ENCODE measurements at regions not wholly inside any gene's neighbourhood (a gene's known extent, or its start where the extent isn't known, plus 50 kb on each side); places are given as distances from the start of the nearest gene placed in this dataset.
"Not testable (repeated sequence)": the region's sequence is repeated elsewhere in the genome, so short reads cannot be mapped to it uniquely, and the experiment has no call there.

- H3K9me3 Mint-ChIP-seq, result no peaks in the 10 kb centered on the region
- ATAC-seq, result no peak
- DNase-seq (ENCODE audit: low spot score in 2 of 2), result no peak
- H3K27ac Mint-ChIP-seq, result no peak overlapping the region
- H3K4me1 Mint-ChIP-seq, result no peaks in the 10 kb centered on the region
- no peaks in the 10 kb centered on the region for H3K36me3 Mint-ChIP-seq
- H3K4me3 Mint-ChIP-seq, result no peak overlapping the region
Measured at GRCh38 chr4:163697121-163697520, 202.6 kb downstream of the TMA16 start.

GRCh38 chr4:163700383-163700782 lies 205.9 kb downstream of the TMA16 start:
- not testable (repeated sequence) for ATAC-seq; H3K4me1 Mint-ChIP-seq; H3K4me3 Mint-ChIP-seq; H3K9me3 Mint-ChIP-seq; H3K36me3 Mint-ChIP-seq; H3K27ac Mint-ChIP-seq; DNase-seq (ENCODE audit: low spot score in 2 of 2)

- Mint-ChIP-seq H3K4me1 (no peaks in the 10 kb centered on the region), H3K27ac (no peak overlapping the region), H3K9me3 (no peaks in the 10 kb centered on the region), H3K4me3 (no peak overlapping the region), H3K36me3 (no peaks in the 10 kb centered on the region)
- ATAC-seq, result peak; percentile 42
- DNase-seq (ENCODE audit: low spot score in 2 of 2), result no peak
Measured at GRCh38 chr4:163701916-163702315, 207.4 kb downstream of the TMA16 start.

GRCh38 chr4:163702736-163703135 lies 208.2 kb downstream of the TMA16 start:
- H3K9me3 Mint-ChIP-seq, result no peaks in the 10 kb centered on the region
- no peaks in the 10 kb centered on the region for H3K36me3 Mint-ChIP-seq
- no peak overlapping the region for H3K27ac Mint-ChIP-seq
- no peaks in the 10 kb centered on the region for H3K4me1 Mint-ChIP-seq
- ATAC-seq, result no peak
- H3K4me3 Mint-ChIP-seq, result no peak overlapping the region
- no peak for DNase-seq (ENCODE audit: low spot score in 2 of 2)

- no peak for DNase-seq (ENCODE audit: low spot score in 2 of 2)
- H3K4me3 Mint-ChIP-seq, result no peak overlapping the region
- no peak overlapping the region for H3K27ac Mint-ChIP-seq
- H3K9me3 Mint-ChIP-seq, result no peaks in the 10 kb centered on the region
- H3K4me1 Mint-ChIP-seq, result no peaks in the 10 kb centered on the region
- no peaks in the 10 kb centered on the region for H3K36me3 Mint-ChIP-seq
- no peak for ATAC-seq
Measured at GRCh38 chr4:163703251-163703650, 208.8 kb downstream of the TMA16 start.

GRCh38 chr4:163707873-163708272 lies 213.4 kb downstream of the TMA16 start:
- Mint-ChIP-seq H3K4me1 (no peaks in the 10 kb centered on the region), H3K27ac (no peak overlapping the region), H3K4me3 (no peak overlapping the region), H3K36me3 (no peaks in the 10 kb centered on the region), H3K9me3 (no peaks in the 10 kb centered on the region)
- no peak for ATAC-seq
- DNase-seq (ENCODE audit: low spot score in 2 of 2), result no peak

- no peaks in the 10 kb centered on the region for H3K4me1 Mint-ChIP-seq
- H3K4me3 Mint-ChIP-seq, result no peak overlapping the region
- no peaks in the 10 kb centered on the region for H3K36me3 Mint-ChIP-seq
- no peak for ATAC-seq
- no peaks in the 10 kb centered on the region for H3K9me3 Mint-ChIP-seq
- H3K27ac Mint-ChIP-seq, result no peak overlapping the region
- DNase-seq (ENCODE audit: low spot score in 2 of 2), result no peak
Measured at GRCh38 chr4:163709601-163710000, 215.1 kb downstream of the TMA16 start.

- H3K9me3 Mint-ChIP-seq, result no peaks in the 10 kb centered on the region
- no peak for ATAC-seq
- no peaks in the 10 kb centered on the region for H3K36me3 Mint-ChIP-seq
- H3K4me1 Mint-ChIP-seq, result no peaks in the 10 kb centered on the region
- no peak overlapping the region for H3K27ac Mint-ChIP-seq
- no peak for DNase-seq (ENCODE audit: low spot score in 2 of 2)
- H3K4me3 Mint-ChIP-seq, result no peak overlapping the region
Measured at GRCh38 chr4:163710158-163710557, 215.7 kb downstream of the TMA16 start.

GRCh38 chr4:163724495-163724894 lies 230.0 kb downstream of the TMA16 start:
- H3K27ac Mint-ChIP-seq; H3K4me3 Mint-ChIP-seq; H3K36me3 Mint-ChIP-seq; ATAC-seq; DNase-seq (ENCODE audit: low spot score in 2 of 2); H3K4me1 Mint-ChIP-seq; H3K9me3 Mint-ChIP-seq: not testable (repeated sequence)

GRCh38 chr4:163726641-163727040 lies 232.2 kb downstream of the TMA16 start:
- Mint-ChIP-seq H3K27ac (no peak overlapping the region), H3K4me1 (no peaks in the 10 kb centered on the region), H3K4me3 (no peak overlapping the region)

GRCh38 chr4:163731071-163731470 lies 236.6 kb downstream of the TMA16 start:
- no peaks in the 10 kb centered on the region for H3K36me3 Mint-ChIP-seq
- H3K9me3 Mint-ChIP-seq, result no peaks in the 10 kb centered on the region
- no peak for DNase-seq (ENCODE audit: low spot score in 2 of 2)
- H3K4me3 Mint-ChIP-seq, result no peak overlapping the region
- ATAC-seq, result no peak
- no peak overlapping the region for H3K27ac Mint-ChIP-seq
- H3K4me1 Mint-ChIP-seq, result no peaks in the 10 kb centered on the region

More at GRCh38 chr4:163726641-163727040, 232.2 kb downstream of the TMA16 start:
- DNase-seq (ENCODE audit: low spot score in 2 of 2), result no peak
- Mint-ChIP-seq H3K36me3 (no peaks in the 10 kb centered on the region), H3K9me3 (peaks cover 2% of the 10 kb centered on the region)
- ATAC-seq, result no peak

- H3K27ac Mint-ChIP-seq, result no peak overlapping the region
- H3K4me1 Mint-ChIP-seq, result no peaks in the 10 kb centered on the region
- no peaks in the 10 kb centered on the region for H3K9me3 Mint-ChIP-seq
- DNase-seq (ENCODE audit: low spot score in 2 of 2) (no peak), ATAC-seq (no peak)
- H3K4me3 Mint-ChIP-seq, result no peak overlapping the region
- H3K36me3 Mint-ChIP-seq, result no peaks in the 10 kb centered on the region
Measured at GRCh38 chr4:163732473-163732872, 238.0 kb downstream of the TMA16 start.

- H3K27ac Mint-ChIP-seq, result no peak overlapping the region
Measured at GRCh38 chr4:163736876-163737275, 242.4 kb downstream of the TMA16 start.

GRCh38 chr4:163737846-163738245 lies 243.4 kb downstream of the TMA16 start:
- H3K27ac Mint-ChIP-seq; H3K9me3 Mint-ChIP-seq; DNase-seq (ENCODE audit: low spot score in 2 of 2); ATAC-seq; H3K4me3 Mint-ChIP-seq; H3K36me3 Mint-ChIP-seq; H3K4me1 Mint-ChIP-seq: not testable (repeated sequence)

More at GRCh38 chr4:163736876-163737275, 242.4 kb downstream of the TMA16 start:
- Mint-ChIP-seq H3K9me3 (no peaks in the 10 kb centered on the region), H3K4me3 (no peak overlapping the region), H3K36me3 (no peaks in the 10 kb centered on the region), H3K4me1 (no peaks in the 10 kb centered on the region)
- DNase-seq (ENCODE audit: low spot score in 2 of 2), result no peak
- ATAC-seq, result no peak

GRCh38 chr4:163738521-163738920 lies 244.0 kb downstream of the TMA16 start:
- no peak overlapping the region for H3K27ac Mint-ChIP-seq
- no peaks in the 10 kb centered on the region for H3K4me1 Mint-ChIP-seq

GRCh38 chr4:163744861-163745260 lies 250.4 kb downstream of the TMA16 start:
- ATAC-seq (no peak), DNase-seq (ENCODE audit: low spot score in 2 of 2) (no peak)
- H3K36me3 Mint-ChIP-seq, result no peaks in the 10 kb centered on the region
- no peak overlapping the region for H3K27ac Mint-ChIP-seq
- H3K9me3 Mint-ChIP-seq, result peaks cover 3% of the 10 kb centered on the region
- H3K4me1 Mint-ChIP-seq, result no peaks in the 10 kb centered on the region
- H3K4me3 Mint-ChIP-seq, result no peak overlapping the region

More at GRCh38 chr4:163738521-163738920, 244.0 kb downstream of the TMA16 start:
- ATAC-seq (no peak), DNase-seq (ENCODE audit: low spot score in 2 of 2) (no peak)
- Mint-ChIP-seq H3K9me3 (peaks cover 3% of the 10 kb centered on the region), H3K4me3 (no peak overlapping the region), H3K36me3 (no peaks in the 10 kb centered on the region)

GRCh38 chr4:163747293-163747692 lies 252.8 kb downstream of the TMA16 start:
- no peak overlapping the region for H3K4me3 Mint-ChIP-seq
- no peaks in the 10 kb centered on the region for H3K36me3 Mint-ChIP-seq
- DNase-seq (ENCODE audit: low spot score in 2 of 2) (no peak), ATAC-seq (no peak)
- no peaks in the 10 kb centered on the region for H3K4me1 Mint-ChIP-seq
- H3K27ac Mint-ChIP-seq, result no peak overlapping the region
- H3K9me3 Mint-ChIP-seq, result peaks cover 2% of the 10 kb centered on the region

Data from stimulated activated effector memory CD8-positive, alpha-beta T cell treated with anti-CD3 and anti-CD28 coated beads, Interleukin-12 subunit alpha, Interleukin-12 subunit beta, amount 100 ng/mL, for 72 hours (primary cell).